AG04450 (cell line): ENCODE measurements at regions not wholly inside any gene's neighbourhood (a gene's known extent, or its start where the extent isn't known, plus 50 kb on each side); places are given as distances from the start of the nearest gene placed in this dataset.
"Not testable (repeated sequence)": the region's sequence is repeated elsewhere in the genome, so short reads cannot be mapped to it uniquely, and the experiment has no call there.

Experiments used
- CTCF ChIA-PET: fragments of 300-600, 350-600 bp; formaldehyde crosslinking; extraction: SDS; loops from one replicate; lab custom pipeline; 2022; ENCODE audit warnings: antibody characterized with exemption, inconsistent platforms; lab: Charles Lee
- POLR2A ChIA-PET: fragments of 350-600 bp; formaldehyde crosslinking; extraction: SDS; loops from one replicate; lab custom pipeline; 2021; ENCODE audit warnings: antibody characterized with exemption, inconsistent platforms; lab: Yijun Ruan, JAX
- DNase-seq: peaks from one replicate; pipeline ENCODE4 v3.0.0-alpha.2; 2011; ENCODE audit warnings: low read depth, low spot score
- H3K27ac ChIP-seq: one replicate; pipeline ENCODE4 v1.5.1; 2012; ENCODE audit warnings: low read depth, low read length, control low read depth
- H3K27me3 ChIP-seq: one replicate; pipeline ENCODE4 v1.6.0; 2012; ENCODE audit warnings: low read length; ENCODE audit not compliant: control insufficient read depth, insufficient read depth
- H3K4me3 ChIP-seq: 2 replicates; pipeline ENCODE4 v1.5.1; 2011; ENCODE audit warnings: mild to moderate bottlenecking, low read depth, low read length, control low read depth
- H3K9me3 ChIP-seq: 2 replicates; pipeline ENCODE4 v1.5.1; 2012; ENCODE audit warnings: low read length; ENCODE audit not compliant: control insufficient read depth, insufficient read depth
- TF ChIP-seq, protein P1 (sequence below): IDR thresholded peaks from 2 replicates; pipeline ENCODE4 v1.5.1; 2011; ENCODE audit warnings: low read depth, low read length, control low read depth, inconsistent platforms

DNA sequence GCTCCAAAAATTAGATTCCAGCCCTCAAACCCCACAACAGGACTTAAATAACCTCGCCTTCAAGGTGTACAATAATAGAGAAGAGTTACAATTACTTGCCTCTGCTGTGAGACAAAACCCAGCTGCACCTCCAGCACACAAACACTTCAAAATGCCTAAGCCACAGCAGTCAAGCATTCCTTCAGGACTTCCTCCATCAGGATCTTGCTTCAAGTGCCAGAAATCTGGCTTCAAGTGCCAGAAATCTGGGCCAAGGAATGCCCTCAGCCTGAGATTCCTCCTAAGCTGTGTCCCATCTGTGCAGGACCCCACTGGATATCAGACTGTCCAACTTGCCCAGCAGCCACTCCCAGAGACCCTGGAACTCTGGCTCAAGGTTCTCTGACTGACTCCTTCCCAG is 1088.3 kb downstream of the SORCS3 start:
- Histone ChIP-seq H3K27me3 (no peaks in the 10 kb centered on the region), H3K4me3 (no peak overlapping the region), H3K9me3 (peaks cover 2% of the 10 kb centered on the region; the same call in 1 of the 2 replicates), H3K27ac (no peak overlapping the region)
- no peak for DNase-seq
- ChIA-PET CTCF (no interaction called here), POLR2A (no interaction called here)
- TF ChIP-seq, protein P1, sequence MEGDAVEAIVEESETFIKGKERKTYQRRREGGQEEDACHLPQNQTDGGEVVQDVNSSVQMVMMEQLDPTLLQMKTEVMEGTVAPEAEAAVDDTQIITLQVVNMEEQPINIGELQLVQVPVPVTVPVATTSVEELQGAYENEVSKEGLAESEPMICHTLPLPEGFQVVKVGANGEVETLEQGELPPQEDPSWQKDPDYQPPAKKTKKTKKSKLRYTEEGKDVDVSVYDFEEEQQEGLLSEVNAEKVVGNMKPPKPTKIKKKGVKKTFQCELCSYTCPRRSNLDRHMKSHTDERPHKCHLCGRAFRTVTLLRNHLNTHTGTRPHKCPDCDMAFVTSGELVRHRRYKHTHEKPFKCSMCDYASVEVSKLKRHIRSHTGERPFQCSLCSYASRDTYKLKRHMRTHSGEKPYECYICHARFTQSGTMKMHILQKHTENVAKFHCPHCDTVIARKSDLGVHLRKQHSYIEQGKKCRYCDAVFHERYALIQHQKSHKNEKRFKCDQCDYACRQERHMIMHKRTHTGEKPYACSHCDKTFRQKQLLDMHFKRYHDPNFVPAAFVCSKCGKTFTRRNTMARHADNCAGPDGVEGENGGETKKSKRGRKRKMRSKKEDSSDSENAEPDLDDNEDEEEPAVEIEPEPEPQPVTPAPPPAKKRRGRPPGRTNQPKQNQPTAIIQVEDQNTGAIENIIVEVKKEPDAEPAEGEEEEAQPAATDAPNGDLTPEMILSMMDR: no peak

DNA sequence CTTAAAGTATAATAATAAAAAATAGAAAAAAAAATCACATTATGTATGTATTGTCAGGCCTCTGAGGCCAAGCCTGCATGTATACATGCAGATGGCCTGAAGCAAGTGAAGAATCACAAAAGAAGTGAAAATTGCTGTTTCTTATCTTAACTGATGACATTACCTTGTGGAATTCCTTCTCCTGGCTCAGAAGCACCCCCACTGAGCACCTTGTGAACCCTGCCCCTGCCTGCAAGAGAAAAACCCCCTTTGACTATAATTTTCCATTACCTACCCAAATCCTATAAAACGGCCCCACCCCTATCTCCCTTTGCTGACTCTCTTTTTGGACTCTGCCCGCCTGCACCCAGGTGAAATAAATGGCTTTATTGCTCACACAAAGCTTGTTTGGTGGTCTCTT is 1086.5 kb downstream of the SORCS3 start:
- CTCF ChIA-PET, H3K4me3 ChIP-seq, DNase-seq, H3K9me3 ChIP-seq, H3K27ac ChIP-seq, H3K27me3 ChIP-seq, POLR2A ChIA-PET: not testable (repeated sequence)

DNA sequence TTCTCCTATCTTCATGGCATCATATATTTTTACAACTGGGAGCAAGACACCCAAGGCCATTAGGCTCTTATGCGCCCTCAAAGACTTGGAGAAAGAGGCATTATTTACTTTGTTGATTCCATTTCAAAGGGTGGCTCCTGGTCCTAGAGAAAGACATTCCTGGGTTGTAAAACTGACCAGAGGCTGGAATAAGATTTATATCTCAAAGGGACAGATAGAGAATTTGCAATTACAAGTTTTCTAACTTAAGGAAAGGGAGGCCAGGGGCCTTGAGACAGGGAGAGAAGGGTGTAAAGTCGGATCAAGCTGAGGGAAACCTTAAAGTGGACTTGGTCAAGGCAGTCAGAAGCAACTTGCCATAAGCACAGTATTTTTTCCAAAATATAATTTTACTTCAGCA is 1086.0 kb downstream of the SORCS3 start:
- Histone ChIP-seq H3K27ac (no peak overlapping the region), H3K4me3 (no peak overlapping the region), H3K27me3 (no peaks in the 10 kb centered on the region), H3K9me3 (peaks cover 2% of the 10 kb centered on the region; the same call in 1 of the 2 replicates)
- DNase-seq: no peak
- ChIA-PET POLR2A (no interaction called here), CTCF (no interaction called here)
- TF ChIP-seq, protein P1: no peak

DNA sequence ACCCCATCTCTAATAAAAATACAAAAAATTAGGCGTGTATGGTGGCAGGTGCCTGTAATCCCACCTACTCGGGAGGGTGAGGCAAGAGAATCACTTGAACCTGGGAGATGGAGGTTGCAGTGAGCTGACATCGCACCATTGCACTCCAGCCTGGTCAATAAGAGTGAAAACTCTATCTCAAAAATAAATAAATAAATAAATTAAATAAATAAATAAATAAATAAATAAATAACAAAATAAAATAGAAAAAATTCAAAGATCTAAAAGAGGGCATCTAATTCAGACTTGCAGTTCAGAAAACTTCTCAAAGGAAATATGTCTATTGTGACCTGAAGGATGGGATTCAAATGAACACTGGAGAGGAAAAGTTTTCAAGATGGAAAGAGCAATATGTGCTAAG is 1085.1 kb downstream of the SORCS3 start:
- ChIA-PET CTCF (no interaction called here), POLR2A (no interaction called here)
- H3K4me3 ChIP-seq: no peak overlapping the region
- no peak for DNase-seq
- TF ChIP-seq, protein P1: no peak
- peaks cover 2% of the 10 kb centered on the region; the same call in 1 of the 2 replicates for H3K9me3 ChIP-seq
- H3K27ac ChIP-seq: no peak overlapping the region
- H3K27me3 ChIP-seq: no peaks in the 10 kb centered on the region

DNA sequence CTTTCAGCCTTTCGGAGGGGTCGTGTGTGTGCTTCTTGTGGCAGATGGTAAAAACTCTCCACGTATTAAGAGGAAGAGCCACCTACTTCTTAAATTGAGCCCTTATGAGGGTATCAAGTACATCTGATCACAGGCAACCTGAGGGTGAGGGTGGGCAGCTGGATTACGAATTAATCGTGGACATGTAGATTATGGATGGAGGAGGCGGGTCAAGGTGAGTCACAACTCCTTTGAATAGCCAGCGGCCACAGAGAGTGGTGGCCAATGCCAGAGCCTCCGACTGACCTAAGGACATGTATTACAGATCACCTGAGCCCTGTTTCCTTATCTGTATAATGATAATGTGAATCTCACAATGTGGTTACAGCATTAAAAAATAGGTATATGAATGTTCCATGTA is 1083.9 kb downstream of the SORCS3 start:
- POLR2A ChIA-PET: no interaction called here
- Histone ChIP-seq H3K9me3 (peaks cover 2% of the 10 kb centered on the region; the same call in 1 of the 2 replicates), H3K4me3 (no peak overlapping the region), H3K27ac (no peak overlapping the region), H3K27me3 (no peaks in the 10 kb centered on the region)
- no peak for DNase-seq
- TF ChIP-seq, protein P1: no peak
- CTCF ChIA-PET: no interaction called here
